Smooth muscle cell (in vitro differentiated cells): ENCODE measurements at regions not wholly inside any gene's neighbourhood (a gene's known extent, or its start where the extent isn't known, plus 50 kb on each side); places are given as distances from the start of the nearest gene placed in this dataset.

Experiments used
- DNase-seq: peaks from one replicate; lab custom pipeline; 2025; ENCODE audit not compliant: unreplicated experiment; lab: John Stamatoyannopoulos, UW
- H2AFZ ChIP-seq: fragments of 200-600 bp; sonication (generic); 2 replicates; pipeline ENCODE4 v1.6.0; 2016; ENCODE audit warnings: antibody characterized with exemption, low read depth, mild to moderate bottlenecking
- H3F3A ChIP-seq: fragments of 200-600 bp; sonication (generic); 2 replicates; pipeline ENCODE4 v1.6.0; 2017; ENCODE audit warnings: antibody characterized with exemption, low read depth
- H3K27ac ChIP-seq: fragments of 200-600 bp; sonication (generic); 2 replicates; pipeline ENCODE4 v1.5.1; 2016; ENCODE audit warnings: low read depth, mild to moderate bottlenecking
- H3K27me3 ChIP-seq: fragments of 200-600 bp; sonication (generic); 2 replicates; pipeline ENCODE4 v1.6.1; 2016; ENCODE audit warnings: low read depth, mild to moderate bottlenecking
- H3K36me3 ChIP-seq: fragments of 200-600 bp; sonication (generic); 2 replicates; pipeline ENCODE4 v1.5.1; 2016; ENCODE audit warnings: low read depth
- H3K4me1 ChIP-seq: fragments of 200-600 bp; sonication (generic); 2 replicates; pipeline ENCODE4 v1.5.1; 2016; ENCODE audit warnings: low read depth
- H3K4me2 ChIP-seq: fragments of 200-600 bp; sonication (generic); 2 replicates; pipeline ENCODE4 v1.6.0; 2016; ENCODE audit warnings: mild to moderate bottlenecking
- H3K4me3 ChIP-seq: fragments of 200-600 bp; sonication (generic); 2 replicates; pipeline ENCODE4 v1.5.1; 2016; ENCODE audit warnings: mild to moderate bottlenecking
- H3K79me2 ChIP-seq: fragments of 200-600 bp; sonication (generic); 2 replicates; pipeline ENCODE4 v1.6.0; 2016; ENCODE audit warnings: low read depth, mild to moderate bottlenecking
- H3K9ac ChIP-seq: fragments of 200-600 bp; sonication (generic); 2 replicates; pipeline ENCODE4 v1.6.0; 2016; ENCODE audit warnings: low read depth
- H3K9me3 ChIP-seq: fragments of 200-600 bp; sonication (generic); replicated peaks from 2 replicates; pipeline ENCODE4 v1.5.1; 2016; ENCODE audit warnings: low read depth
- H4K20me1 ChIP-seq: fragments of 200-600 bp; sonication (generic); 2 replicates; pipeline ENCODE4 v1.6.0; 2016; ENCODE audit warnings: low read depth
- WGBS: methylation state at CpG from one replicate; pipeline ENCODE4 v1.1.7; 2016; ENCODE audit warnings: low lambda C conversion rate; 5-methylcytosine and 5-hydroxymethylcytosine counted together
- TF ChIP-seq, protein P1 (sequence below): fragments of 200-600 bp; sonication (generic); IDR thresholded peaks from 2 replicates; pipeline ENCODE4 v1.5.1; 2017; ENCODE audit warnings: borderline replicate concordance, mild to moderate bottlenecking, antibody characterized with exemption; ENCODE audit not compliant: insufficient read depth, poor library complexity, severe bottlenecking

DNA sequence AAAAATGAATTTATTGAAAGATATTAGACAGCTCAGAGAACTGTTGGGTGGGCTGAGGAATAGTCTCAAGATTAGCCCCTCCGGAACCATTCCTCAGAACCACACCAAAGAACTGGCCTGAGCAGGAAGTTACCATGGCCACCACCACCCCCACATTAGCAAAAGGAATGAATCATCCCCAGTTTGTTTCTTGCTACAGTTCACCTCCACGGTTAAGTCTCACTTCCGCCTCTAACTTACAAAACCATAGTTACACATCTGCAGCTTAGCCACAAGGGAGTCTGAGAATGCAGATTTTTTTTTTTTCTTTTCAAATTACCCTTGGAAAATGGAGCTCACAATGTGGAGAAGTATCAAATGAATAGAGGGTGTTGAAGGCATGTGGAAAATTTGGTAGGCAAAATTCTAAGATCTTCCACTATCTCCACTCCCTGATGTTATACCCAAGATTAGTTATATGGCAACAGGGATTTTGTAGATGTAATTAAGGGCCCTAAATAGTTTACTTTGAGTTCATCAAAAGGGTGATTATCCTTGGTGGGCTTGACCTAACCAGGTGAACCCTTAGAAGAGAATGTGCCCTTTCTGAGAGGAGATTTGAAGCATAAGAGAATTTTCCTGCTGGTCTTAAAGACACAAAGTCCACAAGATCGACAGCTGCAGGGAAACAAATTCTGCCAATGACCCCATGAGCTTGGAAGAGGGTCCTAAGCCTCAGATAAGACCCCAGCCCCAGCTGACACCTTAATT, 129.8 kb upstream of the KRR1 start:
- Histone ChIP-seq H3F3A (peaks cover 3% of the 10 kb centered on the region), H4K20me1 (no peaks in the 10 kb centered on the region), H3K4me2 (peak overlapping the region; percentile 51), H3K79me2 (no peaks in the 10 kb centered on the region), H2AFZ (no peak overlapping the region), H3K4me1 (peaks cover 17% of the 10 kb centered on the region), H3K36me3 (no peaks in the 10 kb centered on the region), H3K4me3 (no peak overlapping the region), H3K27ac (peak overlapping the region; percentile 97), H3K9ac (peak overlapping the region; percentile 83), H3K9me3 (no peaks in the 10 kb centered on the region), H3K27me3 (no peaks in the 10 kb centered on the region)
- WGBS = 30% methylated on average over 4 of the region's 4 CpGs
- no peak for DNase-seq
- TF ChIP-seq, protein P1, sequence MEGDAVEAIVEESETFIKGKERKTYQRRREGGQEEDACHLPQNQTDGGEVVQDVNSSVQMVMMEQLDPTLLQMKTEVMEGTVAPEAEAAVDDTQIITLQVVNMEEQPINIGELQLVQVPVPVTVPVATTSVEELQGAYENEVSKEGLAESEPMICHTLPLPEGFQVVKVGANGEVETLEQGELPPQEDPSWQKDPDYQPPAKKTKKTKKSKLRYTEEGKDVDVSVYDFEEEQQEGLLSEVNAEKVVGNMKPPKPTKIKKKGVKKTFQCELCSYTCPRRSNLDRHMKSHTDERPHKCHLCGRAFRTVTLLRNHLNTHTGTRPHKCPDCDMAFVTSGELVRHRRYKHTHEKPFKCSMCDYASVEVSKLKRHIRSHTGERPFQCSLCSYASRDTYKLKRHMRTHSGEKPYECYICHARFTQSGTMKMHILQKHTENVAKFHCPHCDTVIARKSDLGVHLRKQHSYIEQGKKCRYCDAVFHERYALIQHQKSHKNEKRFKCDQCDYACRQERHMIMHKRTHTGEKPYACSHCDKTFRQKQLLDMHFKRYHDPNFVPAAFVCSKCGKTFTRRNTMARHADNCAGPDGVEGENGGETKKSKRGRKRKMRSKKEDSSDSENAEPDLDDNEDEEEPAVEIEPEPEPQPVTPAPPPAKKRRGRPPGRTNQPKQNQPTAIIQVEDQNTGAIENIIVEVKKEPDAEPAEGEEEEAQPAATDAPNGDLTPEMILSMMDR = no peak

DNA sequence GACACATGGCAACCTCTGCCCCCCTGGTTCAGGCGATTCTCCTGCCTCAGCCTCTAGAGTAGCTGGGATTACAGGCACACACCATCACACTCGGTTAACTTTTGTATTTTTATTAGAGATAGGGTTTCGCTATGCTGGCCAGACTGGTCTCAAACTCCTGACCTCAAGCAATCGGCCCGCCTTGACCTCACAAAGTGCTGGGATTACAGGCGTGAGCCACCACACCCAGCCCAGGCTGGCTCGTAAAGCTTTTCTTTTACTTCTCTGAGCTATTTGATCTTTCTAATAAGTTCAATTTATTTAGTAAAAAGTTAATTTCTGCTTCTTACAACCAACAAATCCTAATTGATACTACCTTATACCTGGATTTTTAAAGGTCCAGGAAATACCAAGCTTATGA, 127.4 kb upstream of the KRR1 start:
- H3K27ac ChIP-seq = no peak overlapping the region
- no peak overlapping the region for H3K4me2 ChIP-seq
- H3K4me3 ChIP-seq = no peak overlapping the region
- no peaks in the 10 kb centered on the region for H3K79me2 ChIP-seq
- TF ChIP-seq, protein P1 = no peak
- H3K9me3 ChIP-seq = no peaks in the 10 kb centered on the region
- peaks cover 27% of the 10 kb centered on the region for H3K4me1 ChIP-seq
- H4K20me1 ChIP-seq = no peaks in the 10 kb centered on the region
- no peak for DNase-seq
- H3K27me3 ChIP-seq = no peaks in the 10 kb centered on the region
- 64% methylated on average over 7 of the region's 7 CpGs for WGBS
- H3K36me3 ChIP-seq = no peaks in the 10 kb centered on the region
- no peak overlapping the region for H2AFZ ChIP-seq
- peaks cover 3% of the 10 kb centered on the region for H3F3A ChIP-seq
- no peak overlapping the region for H3K9ac ChIP-seq

DNA sequence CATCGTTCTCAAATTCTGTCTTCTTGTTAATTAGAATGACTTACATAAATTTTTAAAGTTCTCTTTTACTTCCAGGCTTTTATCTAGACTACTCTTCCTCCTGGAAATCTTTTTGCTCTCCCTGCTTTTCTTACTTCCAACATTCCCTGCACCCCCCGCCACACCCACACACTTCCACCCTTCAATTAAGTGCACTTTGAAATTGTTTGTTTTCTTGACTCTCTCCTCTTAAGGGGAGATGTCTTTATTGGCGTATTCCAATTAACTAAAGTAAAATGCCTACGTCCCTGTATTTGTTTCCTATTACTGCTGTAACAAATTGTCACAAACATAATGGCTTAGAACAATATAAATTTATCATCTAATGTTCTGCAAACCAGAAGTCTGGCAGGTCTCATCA, 125.2 kb upstream of the KRR1 start:
- Histone ChIP-seq H3K9me3 (no peaks in the 10 kb centered on the region), H3K79me2 (no peaks in the 10 kb centered on the region), H3K4me2 (peak overlapping the region; percentile 16), H3K27ac (peak overlapping the region; percentile 85), H2AFZ (no peak overlapping the region), H3F3A (peaks cover 3% of the 10 kb centered on the region), H3K4me3 (no peak overlapping the region), H3K9ac (peak overlapping the region; percentile 37), H3K36me3 (no peaks in the 10 kb centered on the region), H4K20me1 (no peaks in the 10 kb centered on the region), H3K4me1 (peaks cover 30% of the 10 kb centered on the region), H3K27me3 (no peaks in the 10 kb centered on the region)
- TF ChIP-seq, protein P1 = no peak
- WGBS = 78% methylated on average over 4 of the region's 4 CpGs
- DNase-seq = no peak
